NCI-H2227 (cell line): ENCODE measurements at regions not wholly inside any gene's neighbourhood (a gene's known extent, or its start where the extent isn't known, plus 50 kb on each side); places are given as distances from the start of the nearest gene placed in this dataset.

Source experiments
- DNase-seq: peaks from one replicate; lab custom pipeline; 2025; ENCODE audit not compliant: unreplicated experiment; lab: John Stamatoyannopoulos, UW

DNA sequence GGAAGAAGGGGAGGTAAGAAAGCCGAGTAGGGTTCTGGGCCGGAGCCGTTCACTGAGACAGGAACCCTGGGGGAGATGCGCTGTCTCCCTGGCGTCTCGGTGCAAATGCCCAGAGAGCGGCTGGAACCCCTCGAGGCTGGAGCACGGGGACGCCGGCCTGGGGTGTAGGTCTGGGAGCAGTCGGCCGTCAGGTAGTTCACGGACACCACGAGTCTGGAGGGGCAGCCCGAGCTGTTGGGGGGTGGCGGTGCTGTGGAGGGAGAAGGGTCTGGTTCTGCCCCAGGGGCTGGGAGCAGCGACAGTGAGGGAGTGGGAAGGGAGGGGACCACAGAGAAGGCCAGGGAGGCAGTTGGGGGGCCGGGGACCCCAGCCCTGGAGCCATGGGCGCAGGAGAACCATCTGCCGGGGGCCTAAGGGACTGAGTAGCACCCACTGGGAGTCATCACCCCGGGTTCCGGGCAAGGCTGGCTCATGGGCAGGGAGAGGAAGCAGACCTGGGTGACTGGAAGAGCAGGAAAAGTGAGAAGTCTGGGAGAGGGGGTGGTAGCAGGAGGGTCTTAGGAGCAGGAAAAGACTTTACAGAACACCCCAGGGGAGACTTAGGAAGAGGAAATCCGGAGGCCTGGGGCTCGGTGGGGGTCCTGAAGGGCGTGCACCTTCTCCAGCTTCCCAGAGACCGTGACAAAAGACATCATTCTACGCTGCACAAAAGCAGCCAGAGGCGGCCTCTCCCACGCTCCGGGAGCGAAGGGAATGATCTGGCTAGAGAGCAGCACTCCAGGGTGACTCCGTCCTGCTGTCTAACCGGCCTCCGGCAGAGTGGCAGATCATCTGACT lies 173.1 kb upstream of the SOX1 start:
- DNase-seq = peak; percentile 16

GRCh38 chr13:111895896-111896821 lies 170.8 kb upstream of the SOX1 start:
- DNase-seq = no peak

- no peak for DNase-seq
Measured at GRCh38 chr13:111897178-111897845, 169.6 kb upstream of the SOX1 start.

- no peak for DNase-seq
Measured at GRCh38 chr13:111897846-111898215, 169.1 kb upstream of the SOX1 start.

DNA sequence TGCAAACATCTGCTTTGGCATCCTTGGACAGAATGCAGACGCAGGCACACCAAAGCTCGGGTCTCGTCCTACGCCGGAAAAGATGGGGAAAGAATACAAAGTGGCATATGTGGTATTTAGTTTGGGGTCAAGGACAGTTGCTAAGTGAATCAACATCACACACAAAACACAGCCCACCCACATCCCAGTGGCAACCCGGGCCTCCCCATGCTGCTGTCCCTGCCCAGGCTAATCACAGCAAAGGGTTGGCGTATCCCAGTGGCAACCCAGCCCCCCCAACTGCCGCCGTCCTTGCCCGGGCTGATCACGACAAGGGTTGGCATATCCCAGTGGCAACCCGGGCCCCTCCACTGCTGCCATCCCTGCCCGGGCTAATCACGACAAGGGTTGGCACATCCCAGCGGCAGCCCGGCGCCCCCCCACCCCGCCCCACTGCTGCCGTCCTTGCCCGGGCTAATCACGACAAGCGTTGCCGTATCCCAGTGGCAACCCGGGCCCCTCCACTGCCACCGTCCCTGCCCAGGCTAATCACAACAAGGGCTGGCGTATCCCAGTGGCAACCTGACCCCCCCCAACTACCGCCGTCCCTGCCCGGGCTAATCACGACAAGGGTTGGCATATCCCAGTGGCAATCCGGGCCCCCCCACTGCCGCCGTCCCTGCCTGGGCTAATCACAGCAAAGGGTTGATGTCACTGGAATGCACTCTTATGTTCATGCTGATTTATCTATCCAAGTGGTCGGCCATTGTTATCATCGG lies 167.8 kb upstream of the SOX1 start:
- no peak for DNase-seq

DNA sequence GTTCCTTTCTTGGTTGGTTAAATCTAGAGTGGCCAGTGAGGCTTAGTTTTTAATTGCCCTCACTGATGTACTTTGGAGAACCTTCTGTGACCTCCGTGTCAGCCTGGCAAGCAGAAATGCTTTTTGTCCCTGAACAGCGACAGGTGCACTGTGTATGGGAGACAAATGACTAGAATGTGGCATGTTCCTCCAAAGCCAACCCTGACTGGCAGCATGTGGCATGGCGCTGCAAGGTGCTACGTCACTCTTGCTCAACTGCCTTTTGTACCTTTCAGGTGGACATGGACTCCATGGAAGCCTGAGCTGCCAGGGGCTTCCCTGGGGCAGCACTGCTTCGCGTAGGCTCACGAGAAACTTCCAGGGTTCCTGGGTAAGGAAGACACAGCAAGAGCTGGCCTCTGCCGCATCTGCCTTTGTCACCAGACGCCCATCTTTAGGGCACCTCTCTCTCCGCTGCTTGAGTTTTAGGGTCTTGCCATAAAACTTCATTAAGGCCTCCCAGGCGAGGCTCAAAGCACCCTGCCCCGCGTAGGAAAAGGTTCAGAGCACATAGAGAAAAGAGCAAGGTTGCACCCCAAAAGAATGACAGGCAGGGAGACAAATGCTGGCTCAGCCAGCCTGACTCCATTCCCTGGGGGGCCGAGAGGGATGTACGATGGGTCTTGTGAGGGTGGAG lies 167.1 kb upstream of the SOX1 start:
- DNase-seq = no peak

GRCh38 chr13:111900390-111901131 lies 166.4 kb upstream of the SOX1 start:
- peak; percentile 89 for DNase-seq

DNA sequence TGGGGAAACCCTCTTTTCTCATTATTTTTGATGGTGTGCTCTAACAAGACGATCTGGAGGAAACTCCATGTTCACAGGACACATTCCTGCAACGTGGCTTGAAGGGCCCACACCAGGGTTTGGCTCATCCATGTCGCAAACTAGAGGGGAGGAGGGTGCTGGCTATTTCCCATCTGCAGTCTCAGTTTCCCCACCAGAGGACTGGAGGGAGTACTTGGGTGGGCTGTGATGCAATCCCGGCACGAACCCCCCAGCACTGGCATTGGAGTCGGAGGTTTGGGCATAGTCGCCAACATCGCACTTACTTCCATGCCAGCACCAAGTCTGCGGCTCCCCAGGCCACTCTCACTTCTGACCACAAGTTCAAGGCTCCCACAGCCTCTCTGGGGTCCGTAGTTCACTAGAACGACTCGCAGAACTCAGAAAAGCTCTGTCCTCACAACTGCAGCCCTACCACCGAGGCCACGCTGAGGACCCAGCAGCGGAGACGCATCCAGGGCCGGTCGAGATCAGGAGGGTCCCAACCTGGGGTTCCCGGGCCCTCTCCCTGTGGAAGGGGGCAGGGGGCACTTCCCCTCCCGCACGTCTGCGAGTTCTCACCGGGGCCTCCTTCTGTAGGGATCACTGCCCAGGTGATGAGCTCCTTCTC lies 165.6 kb upstream of the SOX1 start:
- no peak for DNase-seq

DNA sequence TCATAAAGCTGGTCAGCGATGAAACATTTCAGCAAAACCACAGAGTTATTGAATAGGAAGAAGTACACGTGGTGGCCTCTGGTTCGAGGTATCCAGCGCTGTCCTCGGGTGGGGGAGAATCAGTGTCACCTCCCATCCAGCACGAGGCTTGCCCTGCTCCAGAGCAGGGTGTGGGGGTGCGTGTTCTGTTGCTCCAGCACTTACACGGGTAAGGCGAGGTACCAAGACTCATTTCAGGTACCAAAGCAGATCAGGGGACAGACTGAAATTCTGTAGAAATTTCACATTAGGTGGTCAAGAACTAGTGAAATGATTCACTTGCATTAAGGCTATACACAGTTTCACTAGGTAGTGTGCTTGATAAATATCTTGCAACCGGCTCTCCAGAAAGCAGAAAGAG lies 164.2 kb upstream of the SOX1 start:
- no peak for DNase-seq

GRCh38 chr13:111903143-111903542 lies 163.8 kb upstream of the SOX1 start:
- no peak for DNase-seq

DNA sequence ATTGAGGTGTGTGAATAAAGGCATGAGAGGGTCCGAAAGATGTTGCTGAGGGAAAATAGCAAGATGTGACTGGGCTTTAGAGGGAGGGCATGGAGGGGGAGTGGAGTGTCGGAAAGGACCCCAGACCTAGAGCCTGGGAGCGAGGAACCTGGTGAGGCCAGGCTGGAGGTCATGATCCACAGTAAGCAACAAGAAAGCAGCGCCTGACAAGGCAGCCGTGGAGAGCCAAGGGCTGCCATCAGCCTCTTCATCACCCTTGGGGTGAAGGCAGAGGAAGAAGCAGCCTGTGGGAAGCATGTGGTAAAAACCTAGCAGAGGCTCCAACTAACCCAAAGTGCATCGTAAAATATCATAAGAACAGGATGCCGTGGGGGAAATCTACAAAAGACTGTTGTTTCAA lies 162.8 kb upstream of the SOX1 start:
- no peak for DNase-seq

DNA sequence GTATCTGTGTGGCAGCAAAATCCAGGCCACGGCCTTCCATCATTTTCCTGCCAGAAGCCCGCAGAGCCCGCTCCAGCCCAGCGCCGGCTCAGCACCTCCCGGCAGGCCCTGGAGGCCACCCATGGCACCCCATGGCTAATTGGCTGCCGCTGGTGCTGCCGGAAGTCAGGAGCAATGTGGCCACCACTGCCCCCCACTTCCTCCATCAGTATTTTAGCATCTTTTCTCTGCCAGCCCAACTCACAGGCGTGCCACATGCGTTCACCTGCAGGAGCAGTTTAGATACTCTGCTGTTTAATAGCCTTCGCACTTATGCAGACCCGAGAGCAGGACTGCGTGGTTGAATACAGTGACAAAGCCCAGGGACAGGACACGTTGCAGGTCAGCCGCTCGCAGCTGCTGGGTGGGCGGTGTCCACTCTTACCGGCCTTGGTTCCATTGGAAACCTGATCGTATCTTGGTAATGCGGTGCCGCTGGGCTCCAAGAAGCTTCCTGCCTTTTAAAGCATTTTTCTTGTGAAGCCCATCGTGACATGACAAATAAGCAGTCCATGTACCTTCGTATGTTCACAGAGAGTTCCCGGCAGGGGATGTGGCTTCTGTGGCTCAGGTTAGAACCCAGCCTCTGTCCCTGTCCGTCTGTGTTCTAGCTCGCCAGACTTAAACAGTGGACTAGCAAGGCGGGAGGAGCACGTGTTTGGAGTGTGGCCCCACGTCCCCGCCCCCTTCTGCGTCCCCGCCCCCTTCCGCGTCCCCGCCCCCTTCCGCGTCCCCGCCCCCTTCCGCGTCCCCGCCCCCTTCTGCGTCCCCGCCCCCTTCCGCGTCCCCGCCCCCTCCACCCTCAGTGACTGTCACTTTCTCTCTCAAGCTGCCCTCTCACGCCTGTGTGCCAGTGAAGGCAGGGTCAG lies 162.0 kb upstream of the SOX1 start:
- DNase-seq = no peak

DNA sequence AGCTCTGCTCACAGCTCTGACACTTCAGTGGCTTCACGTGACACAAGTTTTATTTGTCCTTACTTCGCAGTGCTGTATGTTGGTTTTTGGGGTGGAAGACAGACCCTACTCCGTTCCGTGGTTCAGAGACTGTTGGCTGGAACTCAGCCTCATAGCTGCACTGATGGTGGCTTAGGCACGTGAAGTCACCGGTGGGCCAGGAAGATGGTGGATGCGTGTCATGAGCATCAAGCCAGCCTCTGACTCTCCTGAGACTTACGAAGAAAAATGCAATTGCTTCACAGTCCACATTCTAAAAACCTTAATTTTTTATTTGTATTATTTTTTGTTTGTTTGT lies 161.4 kb upstream of the SOX1 start:
- no peak for DNase-seq

DNA sequence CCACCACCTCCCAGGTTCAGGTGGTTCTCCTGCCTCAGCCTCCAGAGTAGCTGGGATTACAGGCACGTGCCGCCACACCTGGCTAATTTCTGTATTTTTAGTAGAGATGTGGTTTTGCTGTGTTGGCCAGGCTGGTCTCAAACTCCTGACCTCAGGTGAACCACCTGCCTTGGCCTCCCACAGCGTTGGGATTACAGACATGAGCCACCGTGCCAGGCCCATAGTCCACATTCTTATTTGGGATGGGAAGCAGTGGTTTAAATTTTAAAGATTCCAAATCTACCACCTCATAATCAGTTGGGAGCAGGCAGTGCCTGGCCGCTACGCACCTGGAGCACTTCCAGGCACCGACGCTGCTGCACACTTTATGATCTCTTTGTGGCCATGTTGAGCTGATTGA lies 160.6 kb upstream of the SOX1 start:
- no peak for DNase-seq

- no peak for DNase-seq
Measured at GRCh38 chr13:111906816-111907215, 160.1 kb upstream of the SOX1 start.

DNA sequence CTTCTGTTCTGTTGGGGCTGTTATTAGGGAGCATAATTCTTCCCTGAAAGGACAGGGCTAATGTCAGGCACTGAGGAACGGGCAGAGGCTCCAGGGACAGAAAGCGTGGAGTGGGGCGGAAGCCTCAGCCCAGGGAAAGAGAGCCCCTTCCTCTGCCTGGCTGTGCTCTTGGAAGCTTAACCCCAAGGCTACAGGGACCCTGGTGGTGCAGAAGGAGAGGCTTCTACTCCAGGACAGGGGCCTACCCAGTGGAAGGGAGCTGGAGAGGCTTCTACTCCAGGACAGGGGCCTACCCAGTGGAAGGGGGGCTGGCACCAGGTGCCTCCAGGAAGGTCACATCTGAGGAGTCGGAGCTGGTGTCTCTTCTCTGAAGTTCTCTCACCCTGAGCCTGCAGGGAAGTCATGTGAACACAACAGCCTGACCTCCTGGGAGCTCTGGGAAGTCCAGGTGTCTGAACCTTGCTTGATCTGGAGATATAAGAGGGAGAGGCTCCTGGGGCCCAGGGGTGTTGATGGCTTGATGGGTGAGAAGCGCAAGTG lies 159.5 kb upstream of the SOX1 start:
- DNase-seq = no peak

DNA sequence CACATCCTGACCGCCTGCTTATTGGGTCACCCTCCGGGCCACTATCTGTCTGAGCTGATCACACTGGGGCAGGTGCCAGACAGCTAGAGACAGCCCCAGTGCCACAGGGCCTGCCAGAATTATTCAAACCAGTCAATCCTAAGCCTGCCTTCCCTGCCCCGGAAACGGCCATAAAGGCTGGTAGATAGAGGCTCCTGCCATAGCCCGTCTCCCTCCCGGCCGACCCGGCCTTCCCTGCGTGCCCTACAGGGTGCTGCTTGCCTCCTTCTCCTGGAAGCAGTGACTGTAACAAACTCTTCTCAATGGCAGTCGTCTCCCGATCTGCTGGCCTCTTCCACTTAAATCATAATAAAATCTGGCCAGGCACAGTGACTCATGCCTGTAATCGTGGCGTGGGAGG lies 158.6 kb upstream of the SOX1 start:
- DNase-seq = no peak

- no peak for DNase-seq
Measured at GRCh38 chr13:111908981-111909380, 158.0 kb upstream of the SOX1 start.
